HFFc6 (cell line): ENCODE measurements at regions not wholly inside any gene's neighbourhood (a gene's known extent, or its start where the extent isn't known, plus 50 kb on each side); places are given as distances from the start of the nearest gene placed in this dataset.

Experiments
- DNase-seq: peaks from one replicate; pipeline ENCODE4 v3.0.0-alpha.2; 2018
- H3K27ac Mint-ChIP-seq: 2 replicates; pipeline ENCODE4 v1.8.0; 2020; ENCODE audit warnings: mild to moderate bottlenecking, mixed read lengths
- H3K27me3 Mint-ChIP-seq: 2 replicates; pipeline ENCODE4 v1.8.0; 2021; ENCODE audit warnings: mild to moderate bottlenecking, moderate library complexity, mixed read lengths; ENCODE audit not compliant: insufficient read depth
- H3K36me3 Mint-ChIP-seq: 2 replicates; pipeline ENCODE4 v1.8.0; 2021; ENCODE audit warnings: low read depth, mixed read lengths
- H3K4me1 Mint-ChIP-seq: 2 replicates; pipeline ENCODE4 v1.8.0; 2020; ENCODE audit warnings: low read depth, mixed read lengths
- H3K4me3 Mint-ChIP-seq: 2 replicates; pipeline ENCODE4 v1.8.0; 2020; ENCODE audit warnings: mild to moderate bottlenecking, moderate library complexity, mixed read lengths
- H3K9me3 Mint-ChIP-seq: 2 replicates; pipeline ENCODE4 v1.8.0; 2020; ENCODE audit warnings: mild to moderate bottlenecking, mixed read lengths
- CTCF ChIP-seq: fragments of 200-600 bp; sonication (generic); IDR thresholded peaks from 2 replicates; pipeline ENCODE4 v1.5.0; 2021; ENCODE audit warnings: antibody characterized with exemption, mild to moderate bottlenecking

- no peak for TF ChIP-seq CTCF
- no peaks in the 10 kb centered on the region; the same call in 1 of the 2 replicates for H3K9me3 Mint-ChIP-seq
- H3K4me1 Mint-ChIP-seq: peaks cover 28% of the 10 kb centered on the region
- DNase-seq: no peak
- no peaks in the 10 kb centered on the region; the same call in 1 of the 2 replicates for H3K27me3 Mint-ChIP-seq
- H3K27ac Mint-ChIP-seq: no peak overlapping the region
- no peak overlapping the region for H3K4me3 Mint-ChIP-seq
- H3K36me3 Mint-ChIP-seq: peaks cover 10% of the 10 kb centered on the region
These were observed 298.6 kb upstream of the ADAMTS5 start for GRCh38 chr21:27265492-27265891.

GRCh38 chr21:27261676-27262075 lies 294.8 kb upstream of the ADAMTS5 start:
- H3K36me3 Mint-ChIP-seq: peaks cover 5% of the 10 kb centered on the region; the same call in 1 of the 2 replicates
- no peak overlapping the region for H3K4me3 Mint-ChIP-seq
- TF ChIP-seq CTCF: no peak
- no peaks in the 10 kb centered on the region for H3K9me3 Mint-ChIP-seq
- no peaks in the 10 kb centered on the region; the same call in none of the 2 replicates for H3K27me3 Mint-ChIP-seq
- H3K4me1 Mint-ChIP-seq: no peaks in the 10 kb centered on the region
- H3K27ac Mint-ChIP-seq: no peak overlapping the region
- no peak for DNase-seq

- no peaks in the 10 kb centered on the region for H3K4me1 Mint-ChIP-seq
- DNase-seq: no peak
- peaks cover 5% of the 10 kb centered on the region; the same call in 1 of the 2 replicates for H3K36me3 Mint-ChIP-seq
- H3K27me3 Mint-ChIP-seq: no peaks in the 10 kb centered on the region; the same call in none of the 2 replicates
- H3K9me3 Mint-ChIP-seq: no peaks in the 10 kb centered on the region
- no peak overlapping the region for H3K4me3 Mint-ChIP-seq
- H3K27ac Mint-ChIP-seq: no peak overlapping the region
- TF ChIP-seq CTCF: no peak
These were observed 293.8 kb upstream of the ADAMTS5 start for GRCh38 chr21:27260728-27261127.

DNA sequence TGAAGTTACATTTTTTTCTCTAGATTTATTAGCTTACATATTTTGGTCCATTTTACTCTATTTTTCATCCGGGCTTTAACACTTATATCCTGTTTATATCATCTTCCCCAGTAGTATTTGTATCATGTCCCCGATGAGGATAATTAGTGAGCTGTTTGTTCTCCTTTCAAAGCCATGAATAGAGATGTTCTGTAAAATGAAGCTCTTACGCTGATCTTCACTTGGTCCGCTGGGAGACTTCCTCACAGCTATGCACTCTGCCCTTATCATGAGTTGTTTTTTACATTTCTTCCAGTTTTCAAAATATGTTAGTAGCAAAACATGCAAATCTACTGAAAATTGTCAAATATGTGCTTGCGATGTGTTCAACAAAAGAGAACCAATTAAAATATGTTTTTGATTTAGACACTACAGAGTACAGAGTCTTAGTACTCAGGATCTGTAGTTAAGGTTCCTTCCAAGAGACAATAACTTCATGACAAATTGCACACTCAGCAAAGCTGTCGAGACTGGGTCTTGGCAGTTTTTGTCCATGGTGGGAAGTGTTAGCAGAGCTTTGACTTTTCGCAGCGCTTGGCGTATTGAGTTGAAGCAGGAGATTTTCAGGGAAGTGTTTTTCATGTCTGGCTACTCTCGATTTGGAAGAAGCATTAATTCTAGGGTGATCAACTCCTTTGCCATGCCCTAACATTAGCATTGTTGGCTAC lies 292.0 kb upstream of the ADAMTS5 start:
- no peaks in the 10 kb centered on the region for H3K9me3 Mint-ChIP-seq
- H3K27ac Mint-ChIP-seq: no peak overlapping the region
- H3K27me3 Mint-ChIP-seq: no peaks in the 10 kb centered on the region; the same call in none of the 2 replicates
- no peaks in the 10 kb centered on the region for H3K4me1 Mint-ChIP-seq
- H3K4me3 Mint-ChIP-seq: no peak overlapping the region
- TF ChIP-seq CTCF: no peak
- H3K36me3 Mint-ChIP-seq: peaks cover 5% of the 10 kb centered on the region; the same call in 1 of the 2 replicates
- no peak for DNase-seq

- no peaks in the 10 kb centered on the region for H3K4me1 Mint-ChIP-seq
- no peak for DNase-seq
- H3K27ac Mint-ChIP-seq: no peak overlapping the region
- H3K4me3 Mint-ChIP-seq: no peak overlapping the region
- no peaks in the 10 kb centered on the region for H3K9me3 Mint-ChIP-seq
- H3K27me3 Mint-ChIP-seq: no peaks in the 10 kb centered on the region; the same call in none of the 2 replicates
- peaks cover 5% of the 10 kb centered on the region; the same call in 1 of the 2 replicates for H3K36me3 Mint-ChIP-seq
- TF ChIP-seq CTCF: no peak
These were observed 291.1 kb upstream of the ADAMTS5 start for GRCh38 chr21:27257908-27258556.
